AG09319 (cell line): ENCODE measurements at regions not wholly inside any gene's neighbourhood (a gene's known extent, or its start where the extent isn't known, plus 50 kb on each side); places are given as distances from the start of the nearest gene placed in this dataset.

Experiments
- DNase-seq: peaks from one replicate; pipeline ENCODE4 v3.0.0-alpha.2; 2010; ENCODE audit warnings: low read depth; ENCODE audit errors: extremely low read depth
- TF ChIP-seq, protein P1 (sequence below): IDR thresholded peaks from 2 replicates; pipeline ENCODE4 v1.5.1; 2011; ENCODE audit warnings: low read depth, mild to moderate bottlenecking, inconsistent platforms, low read length, moderate library complexity

DNA sequence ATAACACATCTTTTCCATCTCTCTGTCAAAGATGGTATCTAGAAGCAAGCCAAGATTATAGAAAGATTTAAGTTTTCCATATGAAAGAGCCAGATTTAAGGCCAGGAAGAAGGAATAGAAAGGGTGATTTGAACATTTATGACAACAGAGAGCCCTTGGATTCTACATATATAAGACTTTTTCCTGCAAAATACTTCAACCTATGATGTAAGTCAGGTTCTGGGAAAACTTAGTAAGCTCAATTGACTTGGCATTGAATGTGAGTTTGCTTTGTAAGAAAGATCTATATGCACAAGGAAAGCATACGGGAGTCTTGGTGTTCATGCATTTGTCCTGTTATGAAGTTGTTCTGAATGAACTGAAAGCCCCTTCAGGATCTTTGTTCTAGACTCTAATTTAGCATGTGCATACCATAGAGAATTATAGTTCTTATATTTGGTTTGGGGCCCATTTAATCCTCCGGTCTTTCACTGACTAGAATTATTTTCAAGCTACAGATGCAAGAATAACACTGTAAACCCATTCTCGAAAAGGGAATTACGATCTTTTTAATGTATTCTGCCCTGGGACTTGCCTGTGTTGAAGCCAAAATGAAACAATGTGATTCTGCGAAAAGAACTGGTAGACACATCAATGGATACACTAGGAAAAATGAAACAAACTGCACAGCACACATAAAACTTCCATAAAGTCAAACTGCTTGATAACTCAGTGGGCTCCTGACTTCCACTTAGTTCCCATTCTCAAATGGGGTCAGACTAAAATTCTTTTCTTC lies 152.8 kb downstream of the DISP1 start:
- DNase-seq, result no peak

DNA sequence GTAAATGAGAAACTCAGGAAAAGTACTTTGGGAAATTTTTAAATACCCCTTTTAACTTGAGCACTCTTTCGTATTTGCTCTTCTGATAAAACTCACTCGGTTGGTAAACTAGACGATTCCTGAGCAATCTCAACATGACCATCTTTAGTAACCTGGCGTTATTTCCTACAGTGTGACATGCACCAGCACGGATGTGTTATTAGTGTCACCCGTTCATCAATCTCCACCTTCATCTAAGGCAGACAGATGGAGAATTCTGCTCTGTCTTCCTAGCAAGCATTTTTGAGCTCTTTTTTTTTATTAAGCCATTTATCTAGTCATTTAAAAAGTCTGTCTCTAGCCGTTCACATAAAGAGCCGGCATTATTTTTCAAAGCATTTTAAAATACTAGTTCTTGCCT lies 155.2 kb downstream of the DISP1 start:
- no peak for DNase-seq
- TF ChIP-seq, protein P1, sequence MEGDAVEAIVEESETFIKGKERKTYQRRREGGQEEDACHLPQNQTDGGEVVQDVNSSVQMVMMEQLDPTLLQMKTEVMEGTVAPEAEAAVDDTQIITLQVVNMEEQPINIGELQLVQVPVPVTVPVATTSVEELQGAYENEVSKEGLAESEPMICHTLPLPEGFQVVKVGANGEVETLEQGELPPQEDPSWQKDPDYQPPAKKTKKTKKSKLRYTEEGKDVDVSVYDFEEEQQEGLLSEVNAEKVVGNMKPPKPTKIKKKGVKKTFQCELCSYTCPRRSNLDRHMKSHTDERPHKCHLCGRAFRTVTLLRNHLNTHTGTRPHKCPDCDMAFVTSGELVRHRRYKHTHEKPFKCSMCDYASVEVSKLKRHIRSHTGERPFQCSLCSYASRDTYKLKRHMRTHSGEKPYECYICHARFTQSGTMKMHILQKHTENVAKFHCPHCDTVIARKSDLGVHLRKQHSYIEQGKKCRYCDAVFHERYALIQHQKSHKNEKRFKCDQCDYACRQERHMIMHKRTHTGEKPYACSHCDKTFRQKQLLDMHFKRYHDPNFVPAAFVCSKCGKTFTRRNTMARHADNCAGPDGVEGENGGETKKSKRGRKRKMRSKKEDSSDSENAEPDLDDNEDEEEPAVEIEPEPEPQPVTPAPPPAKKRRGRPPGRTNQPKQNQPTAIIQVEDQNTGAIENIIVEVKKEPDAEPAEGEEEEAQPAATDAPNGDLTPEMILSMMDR, result no peak

More for the DNA sequence above, 152.8 kb downstream of the DISP1 start:
- TF ChIP-seq, protein P1, result no peak

DNA sequence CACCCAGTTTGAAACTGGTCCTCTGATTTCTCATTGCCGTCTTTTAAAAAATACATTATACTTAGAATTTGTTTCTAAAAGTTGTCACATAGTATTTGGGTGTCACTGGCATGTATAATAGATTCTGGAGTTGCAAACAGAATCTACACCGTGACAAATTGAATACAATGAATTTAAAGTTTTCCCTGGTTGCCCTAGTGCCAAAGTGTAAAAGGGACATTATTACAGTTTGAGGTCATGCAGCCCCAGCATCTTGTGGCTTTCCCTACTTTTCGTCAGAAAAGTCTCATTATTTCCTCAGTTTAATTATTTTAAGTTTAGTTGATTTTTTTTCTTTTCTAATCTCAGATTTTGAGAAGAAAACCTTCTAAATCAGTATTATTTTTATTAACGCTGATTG lies 155.9 kb downstream of the DISP1 start:
- DNase-seq, result no peak

DNA sequence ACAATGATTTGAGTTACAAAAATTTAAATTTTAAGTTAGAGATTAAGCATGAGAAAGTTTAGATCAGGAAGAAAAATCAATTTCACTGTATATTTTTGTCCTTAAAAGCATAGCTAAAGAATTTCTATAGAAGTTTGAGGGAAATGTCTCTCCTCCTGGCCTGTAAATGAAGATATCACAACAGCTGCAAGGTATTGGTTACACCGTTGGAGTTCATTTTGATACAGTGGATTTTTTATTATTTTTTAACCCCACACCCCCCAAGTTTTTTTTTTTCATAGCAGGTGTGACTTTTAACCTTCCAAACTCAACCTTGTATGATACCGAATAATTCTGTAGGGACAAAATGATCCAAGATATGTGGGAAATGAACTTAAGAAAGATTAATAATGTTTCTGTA lies 156.3 kb downstream of the DISP1 start:
- no peak for DNase-seq
- TF ChIP-seq, protein P1, result no peak

More for the DNA sequence above, 155.9 kb downstream of the DISP1 start:
- TF ChIP-seq, protein P1, result no peak

DNA sequence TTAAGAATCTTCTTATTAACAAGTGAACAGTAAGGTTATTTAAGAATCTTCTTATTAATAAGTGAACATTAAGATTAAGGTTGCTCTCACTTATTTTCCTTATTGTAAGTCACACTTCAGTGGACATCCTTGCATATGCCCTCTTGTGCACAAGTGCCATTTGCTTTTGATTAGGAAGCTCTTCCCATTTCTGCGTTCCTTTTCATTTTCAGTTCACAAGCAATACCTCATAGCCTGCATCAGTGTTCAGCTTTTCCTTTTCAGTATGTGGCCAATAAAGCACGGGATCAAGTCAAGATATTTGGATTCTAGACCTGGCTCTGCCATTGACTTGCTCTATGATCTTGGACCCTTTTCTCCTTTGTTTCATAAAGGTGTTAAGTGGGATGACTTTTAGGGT lies 158.7 kb downstream of the DISP1 start:
- DNase-seq, result no peak
- TF ChIP-seq, protein P1, result no peak

DNA sequence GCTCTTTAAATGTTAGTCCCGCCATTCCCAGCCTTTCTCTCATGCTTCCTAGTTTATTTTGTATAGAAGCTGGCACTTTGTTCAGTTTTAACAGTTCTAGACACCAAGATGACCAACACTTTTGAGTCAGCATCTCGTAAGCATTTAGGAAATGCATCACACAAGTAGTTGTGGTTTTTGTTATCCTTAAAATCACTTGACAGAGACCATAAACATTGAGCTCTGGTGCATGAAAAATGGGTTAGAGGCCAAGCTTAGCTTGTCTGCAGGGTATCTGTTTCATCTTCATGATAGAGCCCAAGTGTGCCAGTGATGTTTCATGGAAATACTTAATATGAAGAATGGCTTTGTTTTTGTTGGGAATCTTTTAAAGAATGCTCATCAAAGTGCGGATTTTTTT lies 159.7 kb downstream of the DISP1 start:
- DNase-seq, result peak; percentile 86

DNA sequence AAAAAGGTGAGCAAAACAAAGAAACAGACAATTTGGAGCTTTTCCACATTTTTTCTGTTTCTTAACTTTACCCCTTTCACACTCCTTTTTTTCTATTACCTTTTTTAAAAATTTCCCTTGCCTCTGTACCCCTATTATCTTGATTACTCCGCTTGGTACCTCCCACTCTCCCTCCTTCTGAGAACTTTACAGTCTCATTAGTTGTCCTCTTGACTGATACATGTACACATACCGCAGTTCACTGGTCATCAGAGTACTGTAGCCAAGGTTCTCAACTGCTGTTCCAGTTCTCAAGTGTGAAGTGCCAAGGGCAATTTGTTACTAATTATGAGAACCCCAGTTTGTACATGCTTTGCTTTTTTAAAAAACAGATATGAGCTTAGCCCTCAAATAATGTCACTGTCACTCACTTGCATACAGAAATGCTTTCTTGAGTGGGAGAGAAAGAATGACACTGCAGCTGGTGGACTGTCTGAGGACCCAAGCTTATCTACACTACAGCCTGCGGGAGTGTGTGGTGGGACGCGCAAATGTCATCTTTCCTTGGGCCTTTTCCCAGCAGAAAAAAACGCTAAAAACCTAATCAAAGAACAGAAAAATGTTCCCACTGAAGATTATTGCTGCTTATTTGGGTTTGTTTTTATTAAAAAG lies 160.8 kb downstream of the DISP1 start:
- no peak for DNase-seq
- TF ChIP-seq, protein P1, result no peak

More for the DNA sequence above, 159.7 kb downstream of the DISP1 start:
- TF ChIP-seq, protein P1, result no peak
